Naive thymus-derived CD8-positive, alpha-beta T cell (primary cell): ENCODE measurements at regions not wholly inside any gene's neighbourhood (a gene's known extent, or its start where the extent isn't known, plus 50 kb on each side); places are given as distances from the start of the nearest gene placed in this dataset.
"Not testable (repeated sequence)": the region's sequence is repeated elsewhere in the genome, so short reads cannot be mapped to it uniquely, and the experiment has no call there.

Experiments used
- ATAC-seq, 2 donors: fragments of 150-1000 bp; cut with Tn5 transposase in 1 of 2; sonication (Bioruptor Pico), chemical (Tn5 transposase) in 1 of 2; 1 replicate in 1 of 2; 2 replicates in 1 of 2; pipeline ENCODE4 v1.10.0; 2021; ENCODE audit warnings: mild to moderate bottlenecking in 2 of 2, moderate library complexity in 2 of 2
- POLR2A ChIA-PET: fragments of 350-600 bp; sonication (Branson Sonifier 250); formaldehyde crosslinking; loops from one replicate; lab custom pipeline; 2021; ENCODE audit warnings: antibody characterized with exemption; lab: Charles Lee
- DNase-seq, 10 donors: peaks; one replicate each; pipeline versions ENCODE4 v3.0.0 to v3.0.0-alpha.2; 2020 to 2022
- H3K27ac Mint-ChIP-seq, 10 donors: one replicate each; pipeline ENCODE4 v1.8.0; 2020 to 2022; ENCODE audit warnings: mild to moderate bottlenecking in 10 of 10, mixed read lengths in 10 of 10, moderate library complexity in 4 of 10, inconsistent platforms in 1 of 10
- H3K27me3 Mint-ChIP-seq, 5 donors: one replicate each; pipeline ENCODE4 v1.8.0; 2021 to 2022; ENCODE audit warnings: mixed read lengths in 5 of 5
- H3K36me3 Mint-ChIP-seq, 3 donors: one replicate each; pipeline ENCODE4 v1.8.0; 2020 to 2022; ENCODE audit warnings: mixed read lengths in 3 of 3, mild to moderate bottlenecking in 2 of 3, inconsistent platforms in 1 of 3
- H3K4me1 Mint-ChIP-seq, 4 donors: one replicate each; pipeline ENCODE4 v1.8.0; 2021 to 2022; ENCODE audit warnings: mixed read lengths in 4 of 4
- H3K4me3 Mint-ChIP-seq, 10 donors: one replicate each; pipeline ENCODE4 v1.8.0; 2020 to 2022; ENCODE audit warnings: mild to moderate bottlenecking in 10 of 10, mixed read lengths in 10 of 10, moderate library complexity in 6 of 10, inconsistent platforms in 1 of 10
- H3K9me3 Mint-ChIP-seq, 9 donors: one replicate each; pipeline ENCODE4 v1.8.0; 2020 to 2022; ENCODE audit warnings: mixed read lengths in 9 of 9, mild to moderate bottlenecking in 3 of 9, inconsistent platforms in 1 of 9, moderate library complexity in 1 of 9

- DNase-seq: no peak
- POLR2A ChIA-PET: interaction anchor here (0.6 to 1.0 kb wide), 3 partner anchors 15 to 349 kb away, joined by 3 to 4 read pairs (median 3); no protein-coding TSS in a partner anchor
- peak overlapping the region in 3 of 10 donors; percentile 15 to 71 (median 39) for H3K4me3 Mint-ChIP-seq
- peak overlapping the region; percentile 35 to 93 (median 71) for H3K27ac Mint-ChIP-seq
- H3K27me3 Mint-ChIP-seq: no peaks in the 10 kb centered on the region
- peak; percentile 46 to 65 for ATAC-seq
- H3K4me1 Mint-ChIP-seq: peaks cover 24 to 51% (median 43%) of the 10 kb centered on the region in 4 donors
- no peaks in the 10 kb centered on the region for H3K9me3 Mint-ChIP-seq
- H3K36me3 Mint-ChIP-seq: no peaks in the 10 kb centered on the region
These were observed 173.4 kb downstream of the TOMM20 start for GRCh38 chr1:234955107-234955731.

- Mint-ChIP-seq H3K4me3 (peak overlapping the region in 3 of 10 donors; percentile 39 to 62 (median 43)), H3K4me1 (peaks cover 24 to 45% (median 37%) of the 10 kb centered on the region in 4 donors), H3K27me3 (no peaks in the 10 kb centered on the region), H3K9me3 (no peaks in the 10 kb centered on the region), H3K36me3 (no peaks in the 10 kb centered on the region), H3K27ac (peak overlapping the region in 9 of 10 donors; percentile 35 to 93 (median 70))
- POLR2A ChIA-PET: interaction anchor here (0.6 to 0.7 kb wide), 3 partner anchors 8 to 349 kb away, joined by 3 read pairs; no protein-coding TSS in a partner anchor
- ATAC-seq (no peak), DNase-seq (no peak)
These were observed 174.0 kb downstream of the TOMM20 start for GRCh38 chr1:234954613-234955012.

- Mint-ChIP-seq H3K36me3 (peaks cover 0 to 5% (median 0%) of the 10 kb centered on the region in 3 donors), H3K4me3 (peak overlapping the region in 1 of 10 donors; percentile 39), H3K27me3 (no peaks in the 10 kb centered on the region), H3K4me1 (peaks cover 16 to 37% (median 30%) of the 10 kb centered on the region in 4 donors), H3K27ac (peak overlapping the region in 5 of 10 donors; percentile 21 to 77 (median 58)), H3K9me3 (peaks cover 0 to 8% (median 0%) of the 10 kb centered on the region in 9 donors)
- no peak for ATAC-seq
- POLR2A ChIA-PET: interaction anchor here (0.7 to 1.0 kb wide), 2 partner anchors 9 to 24 kb away, joined by 3 read pairs; no protein-coding TSS in a partner anchor
- DNase-seq: no peak
These were observed 174.8 kb downstream of the TOMM20 start for GRCh38 chr1:234953655-234954405.

GRCh38 chr1:234950598-234950997 lies 178.0 kb downstream of the TOMM20 start:
- Mint-ChIP-seq H3K4me1 (peaks cover 15 to 23% (median 18%) of the 10 kb centered on the region in 4 donors), H3K27ac (no peak overlapping the region), H3K27me3 (no peaks in the 10 kb centered on the region), H3K4me3 (no peak overlapping the region), H3K36me3 (peaks cover 0 to 5% (median 0%) of the 10 kb centered on the region in 3 donors), H3K9me3 (peaks cover 0 to 10% (median 0%) of the 10 kb centered on the region in 9 donors)
- ATAC-seq (no peak), DNase-seq (no peak)
- POLR2A ChIA-PET: interaction anchor here (0.6 to 1.0 kb wide), 5 partner anchors 9 to 351 kb away, joined by 3 to 7 read pairs (median 4); no protein-coding TSS in a partner anchor

- ATAC-seq, H3K36me3 Mint-ChIP-seq, H3K27ac Mint-ChIP-seq, DNase-seq, POLR2A ChIA-PET, H3K4me3 Mint-ChIP-seq, H3K9me3 Mint-ChIP-seq, H3K27me3 Mint-ChIP-seq: not testable (repeated sequence)
- H3K4me1 Mint-ChIP-seq: peaks cover 7 to 20% (median 13%) of the 10 kb centered on the region in 4 donors
These were observed 179.1 kb downstream of the TOMM20 start for GRCh38 chr1:234949528-234949927.

- no peak for DNase-seq
- POLR2A ChIA-PET: no interaction called here
- peaks cover 0 to 25% (median 7%) of the 10 kb centered on the region in 4 donors for H3K4me1 Mint-ChIP-seq
- peaks cover 0 to 10% (median 0%) of the 10 kb centered on the region in 9 donors for H3K9me3 Mint-ChIP-seq
- H3K4me3 Mint-ChIP-seq: peak overlapping the region in 1 of 10 donors; percentile 55
- ATAC-seq: no peak
- peak overlapping the region in 2 of 10 donors; percentile 8 to 60 for H3K27ac Mint-ChIP-seq
- H3K36me3 Mint-ChIP-seq: peaks cover 0 to 6% (median 0%) of the 10 kb centered on the region in 3 donors
- no peaks in the 10 kb centered on the region for H3K27me3 Mint-ChIP-seq
These were observed 183.9 kb downstream of the TOMM20 start for GRCh38 chr1:234944439-234945344.

- peaks cover 0 to 2% (median 0%) of the 10 kb centered on the region in 3 donors for H3K36me3 Mint-ChIP-seq
These were observed 184.7 kb downstream of the TOMM20 start for GRCh38 chr1:234943836-234944402.

GRCh38 chr1:234942879-234943506 lies 185.6 kb downstream of the TOMM20 start:
- Mint-ChIP-seq H3K4me3 (no peak overlapping the region), H3K36me3 (peaks cover 0 to 2% (median 0%) of the 10 kb centered on the region in 3 donors), H3K4me1 (peaks cover 0 to 25% (median 7%) of the 10 kb centered on the region in 4 donors), H3K27ac (peak overlapping the region in 1 of 10 donors; percentile 23), H3K9me3 (peaks cover 0 to 5% (median 0%) of the 10 kb centered on the region in 9 donors), H3K27me3 (no peaks in the 10 kb centered on the region)
- DNase-seq (no peak), ATAC-seq (no peak)
- POLR2A ChIA-PET: interaction anchor here (0.9 kb wide), 1 partner anchor 15 kb away, joined by 3 read pairs; no protein-coding TSS in a partner anchor

More at GRCh38 chr1:234943836-234944402, 184.7 kb downstream of the TOMM20 start:
- DNase-seq (no peak), ATAC-seq (no peak)
- H3K4me1 Mint-ChIP-seq: peaks cover 0 to 25% (median 7%) of the 10 kb centered on the region in 4 donors
- no peaks in the 10 kb centered on the region for H3K27me3 Mint-ChIP-seq
- POLR2A ChIA-PET: no interaction called here
- peak overlapping the region in 3 of 10 donors; percentile 40 to 51 (median 41) for H3K27ac Mint-ChIP-seq
- peak overlapping the region in 1 of 10 donors; percentile 29 for H3K4me3 Mint-ChIP-seq
- H3K9me3 Mint-ChIP-seq: peaks cover 0 to 5% (median 0%) of the 10 kb centered on the region in 9 donors

GRCh38 chr1:234942012-234942332 lies 186.7 kb downstream of the TOMM20 start:
- peaks cover 0 to 5% (median 0%) of the 10 kb centered on the region in 9 donors for H3K9me3 Mint-ChIP-seq
- no peak overlapping the region for H3K4me3 Mint-ChIP-seq
- POLR2A ChIA-PET: no interaction called here
- no peak for ATAC-seq
- no peaks in the 10 kb centered on the region for H3K27me3 Mint-ChIP-seq
- peaks cover 0 to 25% (median 7%) of the 10 kb centered on the region in 4 donors for H3K4me1 Mint-ChIP-seq
- H3K27ac Mint-ChIP-seq: no peak overlapping the region
- H3K36me3 Mint-ChIP-seq: peaks cover 0 to 2% (median 0%) of the 10 kb centered on the region in 3 donors
- DNase-seq: no peak

- Mint-ChIP-seq H3K9me3 (peaks cover 0 to 5% (median 0%) of the 10 kb centered on the region in 9 donors), H3K4me3 (no peak overlapping the region), H3K27me3 (no peaks in the 10 kb centered on the region), H3K36me3 (peaks cover 0 to 2% (median 0%) of the 10 kb centered on the region in 3 donors), H3K27ac (no peak overlapping the region), H3K4me1 (peaks cover 0 to 25% (median 6%) of the 10 kb centered on the region in 4 donors)
- DNase-seq (no peak), ATAC-seq (no peak)
- POLR2A ChIA-PET: no interaction called here
These were observed 187.2 kb downstream of the TOMM20 start for GRCh38 chr1:234941321-234942011.

- ATAC-seq: no peak
- no peak overlapping the region for H3K27ac Mint-ChIP-seq
- H3K4me3 Mint-ChIP-seq: no peak overlapping the region
- peaks cover 0 to 2% (median 0%) of the 10 kb centered on the region in 3 donors for H3K36me3 Mint-ChIP-seq
- DNase-seq: no peak
- POLR2A ChIA-PET: interaction anchor here (0.8 kb wide), 1 partner anchor 13 kb away, joined by 3 read pairs; no protein-coding TSS in a partner anchor
- H3K9me3 Mint-ChIP-seq: peaks cover 0 to 5% (median 0%) of the 10 kb centered on the region in 9 donors
- no peaks in the 10 kb centered on the region for H3K27me3 Mint-ChIP-seq
- peaks cover 0 to 25% (median 6%) of the 10 kb centered on the region in 4 donors for H3K4me1 Mint-ChIP-seq
These were observed 187.8 kb downstream of the TOMM20 start for GRCh38 chr1:234940841-234941240.
